GM21529 (cell line): ENCODE measurements at regions not wholly inside any gene's neighbourhood (a gene's known extent, or its start where the extent isn't known, plus 50 kb on each side); places are given as distances from the start of the nearest gene placed in this dataset.
A peak's percentile ranks its signal among the peaks of the same experiment; 100 is the strongest.

ENCODE experiments used
- ATAC-seq: cut with Tn5 transposase; IDR thresholded peaks from one replicate; pipeline ENCODE4 v1.9.1; 2021; ENCODE audit not compliant: unreplicated experiment

GRCh38 chr2:209334188-209335017 is 89.4 kb upstream of the MAP2 start:
- ATAC-seq, result peak; percentile 88

DNA sequence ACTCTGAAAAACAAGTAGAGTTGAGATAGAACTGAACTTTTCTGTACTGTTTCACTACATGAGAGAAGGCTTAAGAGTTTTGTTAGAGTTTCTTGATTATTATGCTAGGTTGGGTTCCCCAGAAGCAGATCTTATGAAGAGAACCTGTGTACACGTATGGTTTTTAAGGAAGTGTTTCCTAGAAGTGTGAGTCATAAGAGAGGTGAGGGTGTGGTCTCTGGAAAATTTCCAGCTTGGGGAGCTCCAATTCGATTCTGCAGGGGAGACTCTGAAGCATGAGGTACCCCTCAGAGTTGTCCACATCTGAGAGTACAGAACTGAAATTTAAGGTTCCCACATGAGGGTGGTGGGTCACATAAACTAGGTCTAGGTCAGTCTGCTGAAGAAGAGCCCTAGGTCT is 83.3 kb upstream of the MAP2 start:
- ATAC-seq, result no peak

DNA sequence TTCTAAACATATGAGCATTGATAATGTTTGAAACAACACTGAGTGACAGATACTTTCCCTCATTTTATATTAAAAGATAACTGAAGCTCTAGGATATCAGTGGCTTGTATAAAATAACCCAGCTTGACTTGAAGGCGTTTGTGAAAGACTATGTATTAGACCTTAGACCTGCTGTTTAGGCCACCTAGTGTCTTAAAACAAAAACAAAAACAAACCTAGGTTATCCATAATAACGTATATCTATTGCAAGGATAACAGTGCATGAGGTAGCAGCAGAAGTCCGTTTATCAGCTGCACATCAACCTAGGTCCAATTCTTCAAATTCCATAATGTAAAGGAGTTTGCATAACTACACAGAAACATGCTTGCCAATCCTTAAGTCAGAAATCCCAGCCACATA is 79.5 kb upstream of the MAP2 start:
- ATAC-seq, result no peak

DNA sequence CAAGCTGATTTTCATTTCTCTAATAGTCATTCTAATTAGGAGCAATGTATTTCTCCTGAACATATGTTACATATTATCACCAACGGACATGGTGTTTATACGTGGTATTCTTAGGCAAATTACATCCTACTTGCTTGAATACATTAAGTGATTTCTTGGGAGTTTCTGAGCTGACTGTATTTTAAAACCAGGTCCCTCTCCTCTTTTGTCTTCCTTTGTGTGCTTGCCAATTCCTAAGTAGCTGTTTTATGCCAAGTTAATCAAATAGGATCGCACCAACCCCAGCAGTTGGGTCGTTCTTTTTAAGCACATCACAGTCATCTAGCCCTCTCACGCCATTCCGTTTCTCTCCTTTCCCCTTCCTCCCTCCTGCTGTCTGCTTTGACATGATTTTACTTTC is 75.4 kb upstream of the MAP2 start:
- no peak for ATAC-seq

- ATAC-seq, result no peak
Measured at GRCh38 chr2:209351636-209352035, 72.2 kb upstream of the MAP2 start.

DNA sequence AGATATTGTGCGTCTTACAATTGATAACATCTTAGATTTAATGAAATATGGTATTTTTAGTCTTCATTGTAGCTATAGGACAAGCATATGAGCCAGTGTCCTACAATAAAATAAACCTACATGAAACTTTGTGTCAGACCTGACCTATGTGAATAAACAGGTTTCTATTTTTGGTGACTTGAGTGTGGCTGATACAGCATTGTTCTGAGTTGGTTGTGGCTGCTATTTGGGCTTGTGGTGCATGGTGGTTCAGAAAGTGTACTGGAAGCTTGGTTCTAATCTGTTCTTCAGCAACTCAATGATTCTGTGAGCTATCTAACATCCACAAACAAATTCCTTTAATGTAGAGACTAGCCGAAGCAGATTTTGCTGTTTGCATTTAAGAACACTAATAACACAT is 64.9 kb upstream of the MAP2 start:
- ATAC-seq, result no peak

DNA sequence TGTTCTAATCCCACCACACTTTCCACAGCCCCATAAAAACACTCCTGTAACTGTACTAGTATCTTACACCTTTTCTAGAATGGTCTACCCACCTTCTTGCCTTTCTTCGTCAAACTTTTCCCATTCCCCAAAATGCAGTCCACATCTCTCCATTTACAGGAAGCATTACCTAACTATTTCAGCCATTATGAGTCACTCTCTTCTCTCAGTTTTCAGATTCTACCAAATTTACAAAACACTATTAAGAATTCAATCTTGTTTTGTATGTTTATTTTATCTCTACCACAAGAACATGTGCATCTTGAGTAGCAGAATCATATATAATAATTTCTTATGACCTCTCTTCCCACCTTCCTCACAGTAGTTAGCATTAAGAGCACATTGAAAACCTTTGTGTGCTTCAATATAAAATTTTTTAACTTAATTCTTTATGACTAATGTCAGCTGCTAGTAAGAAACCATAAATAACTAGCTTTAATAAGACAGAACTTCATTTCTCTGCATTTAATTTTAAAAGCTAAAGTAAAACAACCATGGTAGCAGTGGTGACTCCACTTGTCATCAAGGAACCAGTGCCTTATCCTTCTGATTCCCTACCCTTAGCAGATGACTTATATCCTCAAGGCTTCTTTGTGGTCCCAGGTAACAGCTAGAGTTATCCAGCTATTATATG is 56.6 kb upstream of the MAP2 start:
- no peak for ATAC-seq

- no peak for ATAC-seq
Measured at GRCh38 chr2:209368406-209368805, 55.4 kb upstream of the MAP2 start.

- ATAC-seq, result peak; percentile 60
Measured at GRCh38 chr2:209368914-209369313, 54.9 kb upstream of the MAP2 start.

- no peak for ATAC-seq
Measured at GRCh38 chr2:209369656-209370055, 54.2 kb upstream of the MAP2 start.

DNA sequence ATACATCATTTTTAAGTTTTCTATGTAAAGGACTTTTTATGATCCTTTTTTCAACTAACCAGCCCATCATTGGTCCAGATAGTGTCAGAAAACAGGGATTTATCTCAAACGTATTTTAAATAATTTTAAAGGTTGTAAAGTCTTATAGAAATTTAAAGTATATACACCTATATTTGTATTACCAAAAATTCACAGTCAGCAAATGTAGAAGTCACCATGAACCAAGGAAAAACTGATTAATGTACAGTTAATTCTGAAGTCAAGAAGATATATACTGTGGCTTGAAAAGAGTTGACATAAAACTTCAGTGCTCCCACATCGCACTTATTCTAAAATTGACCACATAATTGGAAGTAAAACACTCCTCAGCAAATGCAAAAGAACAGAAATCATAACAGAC is 52.4 kb upstream of the MAP2 start:
- ATAC-seq, result no peak
